HepG2 (cell line): ENCODE measurements at regions not wholly inside any gene's neighbourhood (a gene's known extent, or its start where the extent isn't known, plus 50 kb on each side); places are given as distances from the start of the nearest gene placed in this dataset.

Source experiments
- ATAC-seq: fragments of 200-7000 bp; cut with Tn5 transposase; 3 replicates; pipeline ENCODE4 v1.9.1; 2020; ENCODE audit warnings: mild to moderate bottlenecking, moderate library complexity
- BruUV-seq: library from RNA; stranded (reverse); fragments of 400-500 nt; replicated peaks from 2 replicates; lab custom pipeline; 2021; lab: Mats Ljungman, UMichigan
- CTCF ChIA-PET: fragments of 300-600 bp; formaldehyde crosslinking; extraction: SDS; loops from one replicate; lab custom pipeline; 2021; ENCODE audit warnings: low total read pairs, inconsistent platforms, low intra/inter-chr PET ratio; lab: Yijun Ruan, JAX
- POLR2A ChIA-PET: fragments of 350-600 bp; sonication (Branson Sonifier 250); formaldehyde crosslinking; loops from one replicate; lab custom pipeline; 2020; ENCODE audit warnings: antibody characterized with exemption, inconsistent platforms; lab: Yijun Ruan, JAX
- DNase-seq: peaks from one replicate; pipeline ENCODE4 v3.0.0-alpha.2; 2015; ENCODE audit warnings: low spot score
- FAIRE-seq: peaks from 3 replicates; lab custom pipeline; 2011; peaks lifted over from hg19 to GRCh38; lab: Jason Lieb, UNC
- H2AFZ ChIP-seq: one replicate; pipeline ENCODE4 v1.6.1; 2011; ENCODE audit warnings: low read length, inconsistent platforms
- H3K27ac ChIP-seq: fragments of 300-600 bp; 3 replicates; pipeline ENCODE4 v1.8.0; 2011; ENCODE audit warnings: mixed run types, mild to moderate bottlenecking, mixed read lengths, low read length, inconsistent platforms; ENCODE audit not compliant: insufficient read depth; ENCODE audit errors: extremely low read length
- H3K27me3 ChIP-seq, 2 experiments: fragments of 200-600 bp in 1 of 2; 2 replicates in 1 of 2; 3 replicates in 1 of 2; pipeline versions ENCODE4 v1.6.0 to v1.8.0; 2011; ENCODE audit warnings: low read length in 2 of 2, mild to moderate bottlenecking in 2 of 2, moderate library complexity in 2 of 2, inconsistent platforms in 1 of 2; ENCODE audit not compliant: insufficient read depth in 2 of 2, control insufficient read depth in 1 of 2
- H3K36me3 ChIP-seq, 2 experiments: fragments of 200-600 bp in 1 of 2; replicated peaks in 1 of 2; 2 replicates in 1 of 2; 3 replicates in 1 of 2; pipeline versions ENCODE4 v1.5.1 to v1.8.0; 2011; ENCODE audit warnings: low read length in 2 of 2, inconsistent platforms in 1 of 2; ENCODE audit not compliant: insufficient read depth in 2 of 2, control insufficient read depth in 1 of 2
- H3K4me1 ChIP-seq: 2 replicates; pipeline ENCODE4 v1.5.1; 2012; ENCODE audit warnings: low read length, inconsistent platforms; ENCODE audit not compliant: insufficient read depth
- H3K4me2 ChIP-seq: 2 replicates; pipeline ENCODE4 v1.6.0; 2011; ENCODE audit warnings: low read depth, low read length, inconsistent platforms
- H3K4me3 ChIP-seq, 3 experiments: fragments of 200-600 bp in 1 of 3; sonication (generic), shearing (Covaris generic) in 1 of 3; replicated peaks in 1 of 3; 2 replicates each; pipeline ENCODE4 v1.5.1; 2011 to 2016; ENCODE audit warnings: low read length in 3 of 3, inconsistent platforms in 2 of 3, low read depth in 2 of 3, mild to moderate bottlenecking in 2 of 3, control low read depth in 1 of 3, mixed read lengths in 1 of 3; ENCODE audit not compliant: insufficient read depth in 1 of 3
- H3K79me2 ChIP-seq: one replicate; pipeline ENCODE4 v1.6.1; 2011; ENCODE audit warnings: low read length, inconsistent platforms; ENCODE audit not compliant: insufficient read depth
- H3K9ac ChIP-seq: 2 replicates; pipeline ENCODE4 v1.6.0; 2011; ENCODE audit warnings: mild to moderate bottlenecking, low read depth, low read length, inconsistent platforms; ENCODE audit not compliant: insufficient read depth
- H3K9me3 ChIP-seq: 2 replicates; pipeline ENCODE4 v1.5.1; 2012; ENCODE audit warnings: mild to moderate bottlenecking, low read length
- H4K20me1 ChIP-seq: 2 replicates; pipeline ENCODE4 v1.6.0; 2011; ENCODE audit warnings: inconsistent platforms, mild to moderate bottlenecking, low read length, moderate library complexity; ENCODE audit not compliant: insufficient read depth
- ISX ChIP-seq: sonication (generic); formaldehyde crosslinking; conservative IDR thresholded peaks from 2 replicates; pipeline ENCODE4 v1.5.0; 2020; ENCODE audit warnings: missing genetic modification reagents
- RERE ChIP-seq: IDR thresholded peaks from 2 replicates; pipeline ENCODE4 v1.6.1; 2016; ENCODE audit warnings: low read depth, missing genetic modification reagents, missing compliant biosample characterization
- ZNF326 ChIP-seq: sonication (generic); formaldehyde crosslinking; IDR thresholded peaks from 2 replicates; pipeline ENCODE4 v1.4.0; 2020; ENCODE audit warnings: missing genetic modification reagents, borderline replicate concordance
- ZNF607 ChIP-seq: sonication (generic); formaldehyde crosslinking; IDR thresholded peaks from 2 replicates; pipeline ENCODE4 v1.5.1; 2020; ENCODE audit warnings: missing genetic modification reagents, mild to moderate bottlenecking, borderline replicate concordance
- WGBS: methylation state at CpG from one replicate; pipeline ENCODE4 v1.1.6; 2017; ENCODE audit warnings: low lambda C conversion rate; 5-methylcytosine and 5-hydroxymethylcytosine counted together
- in situ Hi-C: cut with HindIII; loops from 2 replicates; pipeline ENCODE4 v1.10.0; 2017; ENCODE audit warnings: low pct_unique_long_range_greater_than_20kb; ENCODE audit not compliant: extremely low pct_ligation_motif_present
- intact Hi-C: fragments of 100-400 bp; cut with micrococcal nuclease; formaldehyde crosslinking; loops from one replicate; pipeline ENCODE4 v1.10.0; 2022; ENCODE audit not compliant: unreplicated experiment

- TF ChIP-seq RERE (CRISPR knock-in tag) (no peak), ZNF326 (no peak), ZNF607 (CRISPR knock-in tag) (no peak)
These were observed 116.7 kb upstream of the STK17B start (continued) for GRCh38 chr2:196288006-196288538.

DNA sequence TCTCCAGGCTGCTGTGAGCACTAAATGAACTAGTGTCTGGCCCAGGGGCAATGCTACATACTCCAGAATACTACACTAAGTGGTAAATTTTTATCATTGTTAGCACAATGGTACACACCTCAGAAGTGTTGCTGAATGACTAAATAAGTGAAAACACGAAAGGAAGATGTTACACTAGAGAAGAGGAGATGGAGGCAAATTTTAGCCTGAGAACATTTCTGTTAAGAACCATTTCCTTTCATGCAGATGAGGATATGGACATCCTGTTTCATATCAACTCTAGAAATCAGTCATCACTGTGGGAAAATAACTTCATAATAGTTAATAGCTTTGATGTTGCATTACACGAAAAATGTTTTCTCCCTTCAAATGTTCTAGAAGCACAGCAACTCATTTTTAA lies 117.6 kb upstream of the STK17B start:
- Histone ChIP-seq H3K4me1 (no peaks in the 10 kb centered on the region), H3K27me3 (no peaks in the 10 kb centered on the region), H3K27ac (no peak overlapping the region), H3K36me3 (no peaks in the 10 kb centered on the region), H4K20me1 (no peaks in the 10 kb centered on the region), H3K9me3 (no peaks in the 10 kb centered on the region), H3K79me2 (no peaks in the 10 kb centered on the region), H3K9ac (no peak overlapping the region), H2AFZ (no peak overlapping the region), H3K4me2 (no peak overlapping the region), H3K4me3 (no peak overlapping the region)
- intact Hi-C loops, result no loop called here
- POLR2A ChIA-PET, result no interaction called here
- no peak for FAIRE-seq
- CTCF ChIA-PET, result no interaction called here
- WGBS, result 0% methylated on average over 2 of the region's 2 CpGs
- no peak for TF ChIP-seq ISX (CRISPR knock-in tag)
- in situ Hi-C loops, result no loop called here
- ATAC-seq, result no peak
- BruUV-seq, result no TSS peak
- DNase-seq, result no peak
